ENCODE measurements at regions not wholly inside any gene's neighbourhood (a gene's known extent, or its start where the extent isn't known, plus 50 kb on each side); places are given as distances from the start of the nearest gene placed in this dataset.

GRCh38 chrX:3219667-3220066 lies 126.8 kb downstream of the MXRA5 start:
- no peaks in the 10 kb centered on the region for H3K36me3 ChIP-seq (ENCODE audit: insufficient read depth, low read length)
- WGBS: 77% methylated on average over 5 of the region's 5 CpGs

GRCh38 chrX:3219231-3219630 lies 127.2 kb downstream of the MXRA5 start:
- Histone ChIP-seq H3K4me3 (ENCODE audit: low read length) (no peak overlapping the region), H3K9ac (ENCODE audit: low read depth, low read length) (no peak overlapping the region), H3K4me1 (ENCODE audit: insufficient read depth, low read length) (no peaks in the 10 kb centered on the region), H3K27me3 (ENCODE audit: insufficient read depth, low read length) (no peaks in the 10 kb centered on the region), H3K9me3 (ENCODE audit: insufficient read depth, low read depth, low read length) (no peaks in the 10 kb centered on the region), H3K27ac (ENCODE audit: low read depth, low read length) (no peak overlapping the region), H3K36me3 (ENCODE audit: insufficient read depth, low read length) (no peaks in the 10 kb centered on the region)
- WGBS: 86% methylated on average over 5 of the region's 6 CpGs

More at GRCh38 chrX:3219667-3220066, 126.8 kb downstream of the MXRA5 start:
- H3K9me3 ChIP-seq (ENCODE audit: insufficient read depth, low read depth, low read length): no peaks in the 10 kb centered on the region
- H3K9ac ChIP-seq (ENCODE audit: low read depth, low read length): no peak overlapping the region
- H3K27ac ChIP-seq (ENCODE audit: low read depth, low read length): no peak overlapping the region
- H3K4me3 ChIP-seq (ENCODE audit: low read length): no peak overlapping the region
- no peaks in the 10 kb centered on the region for H3K4me1 ChIP-seq (ENCODE audit: insufficient read depth, low read length)
- no peaks in the 10 kb centered on the region for H3K27me3 ChIP-seq (ENCODE audit: insufficient read depth, low read length)

GRCh38 chrX:3218442-3218841 lies 128.0 kb downstream of the MXRA5 start:
- H3K9me3 ChIP-seq (ENCODE audit: insufficient read depth, low read depth, low read length): no peaks in the 10 kb centered on the region
- no peak overlapping the region for H3K9ac ChIP-seq (ENCODE audit: low read depth, low read length)
- H3K27me3 ChIP-seq (ENCODE audit: insufficient read depth, low read length): no peaks in the 10 kb centered on the region
- WGBS: 83% methylated on average over 1 of the region's 1 CpG
- no peak overlapping the region for H3K27ac ChIP-seq (ENCODE audit: low read depth, low read length)
- no peak overlapping the region for H3K4me3 ChIP-seq (ENCODE audit: low read length)
- no peaks in the 10 kb centered on the region for H3K4me1 ChIP-seq (ENCODE audit: insufficient read depth, low read length)
- no peaks in the 10 kb centered on the region for H3K36me3 ChIP-seq (ENCODE audit: insufficient read depth, low read length)

GRCh38 chrX:3216581-3217180 lies 129.8 kb downstream of the MXRA5 start:
- H3K9me3 ChIP-seq (ENCODE audit: insufficient read depth, low read depth, low read length): no peaks in the 10 kb centered on the region
- H3K4me3 ChIP-seq (ENCODE audit: low read length): no peak overlapping the region
- H3K4me1 ChIP-seq (ENCODE audit: insufficient read depth, low read length): no peaks in the 10 kb centered on the region
- no peaks in the 10 kb centered on the region for H3K36me3 ChIP-seq (ENCODE audit: insufficient read depth, low read length)
- H3K9ac ChIP-seq (ENCODE audit: low read depth, low read length): no peak overlapping the region
- H3K27me3 ChIP-seq (ENCODE audit: insufficient read depth, low read length): no peaks in the 10 kb centered on the region
- 99% methylated on average over 5 of the region's 5 CpGs for WGBS
- no peak overlapping the region for H3K27ac ChIP-seq (ENCODE audit: low read depth, low read length)

GRCh38 chrX:3215249-3215648 lies 131.2 kb downstream of the MXRA5 start:
- H3K36me3 ChIP-seq (ENCODE audit: insufficient read depth, low read length): no peaks in the 10 kb centered on the region
- no peak overlapping the region for H3K4me3 ChIP-seq (ENCODE audit: low read length)
- H3K9ac ChIP-seq (ENCODE audit: low read depth, low read length): no peak overlapping the region
- H3K27ac ChIP-seq (ENCODE audit: low read depth, low read length): no peak overlapping the region
- WGBS: 100% methylated on average over 1 of the region's 2 CpGs
- no peaks in the 10 kb centered on the region for H3K4me1 ChIP-seq (ENCODE audit: insufficient read depth, low read length)
- H3K9me3 ChIP-seq (ENCODE audit: insufficient read depth, low read depth, low read length): no peaks in the 10 kb centered on the region
- H3K27me3 ChIP-seq (ENCODE audit: insufficient read depth, low read length): no peaks in the 10 kb centered on the region

GRCh38 chrX:3206314-3206713 lies 140.1 kb downstream of the MXRA5 start:
- Histone ChIP-seq H3K27ac (ENCODE audit: low read depth, low read length) (no peak overlapping the region), H3K4me3 (ENCODE audit: low read length) (no peak overlapping the region)
- 87% methylated on average over 3 of the region's 6 CpGs for WGBS

GRCh38 chrX:3204606-3205005 lies 141.8 kb downstream of the MXRA5 start:
- Histone ChIP-seq H3K4me1 (ENCODE audit: insufficient read depth, low read length) (no peaks in the 10 kb centered on the region), H3K27ac (ENCODE audit: low read depth, low read length) (no peak overlapping the region), H3K27me3 (ENCODE audit: insufficient read depth, low read length) (no peaks in the 10 kb centered on the region), H3K4me3 (ENCODE audit: low read length) (no peak overlapping the region), H3K9me3 (ENCODE audit: insufficient read depth, low read depth, low read length) (no peaks in the 10 kb centered on the region), H3K36me3 (ENCODE audit: insufficient read depth, low read length) (no peaks in the 10 kb centered on the region), H3K9ac (ENCODE audit: low read depth, low read length) (no peak overlapping the region)
- WGBS: 91% methylated on average over 5 of the region's 5 CpGs

More at GRCh38 chrX:3206314-3206713, 140.1 kb downstream of the MXRA5 start:
- Histone ChIP-seq H3K4me1 (ENCODE audit: insufficient read depth, low read length) (no peaks in the 10 kb centered on the region), H3K36me3 (ENCODE audit: insufficient read depth, low read length) (no peaks in the 10 kb centered on the region), H3K9ac (ENCODE audit: low read depth, low read length) (no peak overlapping the region), H3K9me3 (ENCODE audit: insufficient read depth, low read depth, low read length) (no peaks in the 10 kb centered on the region), H3K27me3 (ENCODE audit: insufficient read depth, low read length) (no peaks in the 10 kb centered on the region)

GRCh38 chrX:3195845-3196244 lies 150.6 kb downstream of the MXRA5 start:
- H3K36me3 ChIP-seq (ENCODE audit: insufficient read depth, low read length): no peaks in the 10 kb centered on the region
- WGBS: 83% methylated on average over 1 of the region's 1 CpG

GRCh38 chrX:3192835-3193234 lies 151.6 kb downstream of the ARSF start:
- no peak overlapping the region for H3K27ac ChIP-seq (ENCODE audit: low read depth, low read length)
- 90% methylated on average over 4 of the region's 4 CpGs for WGBS
- no peaks in the 10 kb centered on the region for H3K27me3 ChIP-seq (ENCODE audit: insufficient read depth, low read length)
- no peaks in the 10 kb centered on the region for H3K4me1 ChIP-seq (ENCODE audit: insufficient read depth, low read length)
- H3K4me3 ChIP-seq (ENCODE audit: low read length): no peak overlapping the region
- no peak overlapping the region for H3K9ac ChIP-seq (ENCODE audit: low read depth, low read length)
- no peaks in the 10 kb centered on the region for H3K36me3 ChIP-seq (ENCODE audit: insufficient read depth, low read length)
- no peaks in the 10 kb centered on the region for H3K9me3 ChIP-seq (ENCODE audit: insufficient read depth, low read depth, low read length)

More at GRCh38 chrX:3195845-3196244, 150.6 kb downstream of the MXRA5 start:
- no peaks in the 10 kb centered on the region for H3K9me3 ChIP-seq (ENCODE audit: insufficient read depth, low read depth, low read length)
- no peak overlapping the region for H3K9ac ChIP-seq (ENCODE audit: low read depth, low read length)
- H3K27me3 ChIP-seq (ENCODE audit: insufficient read depth, low read length): no peaks in the 10 kb centered on the region
- no peaks in the 10 kb centered on the region for H3K4me1 ChIP-seq (ENCODE audit: insufficient read depth, low read length)
- no peak overlapping the region for H3K27ac ChIP-seq (ENCODE audit: low read depth, low read length)
- H3K4me3 ChIP-seq (ENCODE audit: low read length): no peak overlapping the region

- Histone ChIP-seq H3K4me1 (ENCODE audit: insufficient read depth, low read length) (no peaks in the 10 kb centered on the region), H3K27me3 (ENCODE audit: insufficient read depth, low read length) (no peaks in the 10 kb centered on the region), H3K4me3 (ENCODE audit: low read length) (no peak overlapping the region), H3K9me3 (ENCODE audit: insufficient read depth, low read depth, low read length) (no peaks in the 10 kb centered on the region), H3K9ac (ENCODE audit: low read depth, low read length) (no peak overlapping the region), H3K27ac (ENCODE audit: low read depth, low read length) (no peak overlapping the region), H3K36me3 (ENCODE audit: insufficient read depth, low read length) (no peaks in the 10 kb centered on the region)
- 83% methylated on average over 5 of the region's 5 CpGs for WGBS
Observed at GRCh38 chrX:3191796-3192195, 150.5 kb downstream of the ARSF start.

GRCh38 chrX:3191201-3191600 lies 149.9 kb downstream of the ARSF start:
- H3K27ac ChIP-seq (ENCODE audit: low read depth, low read length): no peak overlapping the region
- no peak overlapping the region for H3K4me3 ChIP-seq (ENCODE audit: low read length)
- H3K36me3 ChIP-seq (ENCODE audit: insufficient read depth, low read length): no peaks in the 10 kb centered on the region
- H3K9ac ChIP-seq (ENCODE audit: low read depth, low read length): no peak overlapping the region
- no peaks in the 10 kb centered on the region for H3K27me3 ChIP-seq (ENCODE audit: insufficient read depth, low read length)
- no peaks in the 10 kb centered on the region for H3K4me1 ChIP-seq (ENCODE audit: insufficient read depth, low read length)
- 92% methylated on average over 1 of the region's 3 CpGs for WGBS
- H3K9me3 ChIP-seq (ENCODE audit: insufficient read depth, low read depth, low read length): no peaks in the 10 kb centered on the region
